SU-DHL-6 (cell line): ENCODE measurements at regions not wholly inside any gene's neighbourhood (a gene's known extent, or its start where the extent isn't known, plus 50 kb on each side); places are given as distances from the start of the nearest gene placed in this dataset.

Source experiments
- CTCF ChIP-seq: fragments of 200-600 bp; sonication (generic); IDR thresholded peaks from one replicate; pipeline ENCODE4 v1.5.1; 2017; ENCODE audit warnings: antibody characterized with exemption, mild to moderate bottlenecking, low read length, moderate library complexity; ENCODE audit not compliant: insufficient read depth, poor library complexity, severe bottlenecking
- EZH2phosphoT487 ChIP-seq: fragments of 200-600 bp; sonication (generic), shearing (Covaris generic); conservative IDR thresholded peaks from 2 replicates; pipeline ENCODE4 v1.6.1; 2018; ENCODE audit warnings: mild to moderate bottlenecking, antibody characterized with exemption, low read length, moderate library complexity, mixed read lengths

GRCh38 chr6:4707011-4707410 lies 69.2 kb upstream of the CDYL start:
- TF ChIP-seq CTCF = no peak
- TF ChIP-seq EZH2phosphoT487 = no peak
